Neuronal stem cell (in vitro differentiated cells): ENCODE measurements at regions not wholly inside any gene's neighbourhood (a gene's known extent, or its start where the extent isn't known, plus 50 kb on each side); places are given as distances from the start of the nearest gene placed in this dataset.

Experiments used
- DNase-seq: peaks from one replicate; pipeline ENCODE4 v3.0.0-alpha.2; 2013; ENCODE audit warnings: low spot score
- H2AFZ ChIP-seq: one replicate; pipeline ENCODE4 v1.6.1; 2013; ENCODE audit warnings: mild to moderate bottlenecking, low read length, inconsistent platforms
- H2AK5ac ChIP-seq: 2 replicates; pipeline ENCODE4 v1.6.1; 2013; ENCODE audit warnings: low read depth, mild to moderate bottlenecking, inconsistent platforms, low read length, moderate library complexity, mixed read lengths
- H2BK120ac ChIP-seq: 2 replicates; pipeline ENCODE4 v1.6.1; 2013; ENCODE audit warnings: low read depth, mild to moderate bottlenecking, inconsistent platforms, low read length, moderate library complexity, mixed read lengths
- H2BK12ac ChIP-seq: one replicate; pipeline ENCODE4 v1.6.1; 2013; ENCODE audit warnings: low read length, inconsistent platforms
- H2BK15ac ChIP-seq: 2 replicates; pipeline ENCODE4 v1.6.1; 2013; ENCODE audit warnings: mild to moderate bottlenecking, low read length, inconsistent platforms, mixed read lengths
- H2BK5ac ChIP-seq: one replicate; pipeline ENCODE4 v1.6.1; 2013; ENCODE audit warnings: inconsistent platforms, mild to moderate bottlenecking, low read length, moderate library complexity
- H3K14ac ChIP-seq: one replicate; pipeline ENCODE4 v1.6.1; 2013; ENCODE audit warnings: low read length, inconsistent platforms
- H3K18ac ChIP-seq: 2 replicates; pipeline ENCODE4 v1.6.1; 2013; ENCODE audit warnings: low read length, inconsistent platforms
- H3K23ac ChIP-seq: 2 replicates; pipeline ENCODE4 v1.6.1; 2013; ENCODE audit warnings: low read depth, mild to moderate bottlenecking, mixed read lengths, low read length, inconsistent platforms; ENCODE audit not compliant: poor library complexity
- H3K27ac ChIP-seq: replicated peaks from 3 replicates; pipeline ENCODE4 v1.5.1; 2013; ENCODE audit warnings: low read length, inconsistent platforms
- H3K27me3 ChIP-seq, 3 experiments: 2 replicates each; pipeline ENCODE4 v1.6.1; 2013; ENCODE audit warnings: low read length in 3 of 3, mild to moderate bottlenecking in 2 of 3, inconsistent platforms in 1 of 3, low read depth in 1 of 3, mixed read lengths in 1 of 3, moderate library complexity in 1 of 3; ENCODE audit not compliant: control insufficient read depth in 3 of 3, insufficient read depth in 3 of 3
- H3K36me3 ChIP-seq, 2 donors: replicated peaks in 1 of 2; 2 replicates each; pipeline ENCODE4 v1.6.1; 2013; ENCODE audit warnings: low read length in 2 of 2; ENCODE audit not compliant: control insufficient read depth in 2 of 2, insufficient read depth in 2 of 2
- H3K4ac ChIP-seq: 2 replicates; pipeline ENCODE4 v1.6.1; 2013; ENCODE audit warnings: inconsistent platforms, mild to moderate bottlenecking, low read length, moderate library complexity
- H3K4me1 ChIP-seq, 2 donors: 1 replicate in 1 of 2; 2 replicates in 1 of 2; pipeline ENCODE4 v1.6.1; 2013; ENCODE audit warnings: low read length in 2 of 2, low read depth in 1 of 2; ENCODE audit not compliant: control insufficient read depth in 2 of 2, insufficient read depth in 1 of 2
- H3K4me2 ChIP-seq: one replicate; pipeline ENCODE4 v1.6.1; 2013; ENCODE audit warnings: mild to moderate bottlenecking, low read length, inconsistent platforms; ENCODE audit not compliant: insufficient read depth, poor library complexity, severe bottlenecking
- H3K4me3 ChIP-seq, 2 donors: 2 replicates each; pipeline ENCODE4 v1.5.1; 2013; ENCODE audit warnings: low read length in 2 of 2, mild to moderate bottlenecking in 2 of 2, inconsistent platforms in 1 of 2, moderate library complexity in 1 of 2
- H3K79me1 ChIP-seq: one replicate; pipeline ENCODE4 v1.6.1; 2013; ENCODE audit warnings: low read depth, mild to moderate bottlenecking, inconsistent platforms, low read length, moderate library complexity
- H3K9ac ChIP-seq: one replicate; pipeline ENCODE4 v1.6.1; 2013; ENCODE audit warnings: mild to moderate bottlenecking, low read depth, low read length, inconsistent platforms; ENCODE audit not compliant: poor library complexity
- H3K9me3 ChIP-seq, 2 donors: replicated peaks in 1 of 2; 2 replicates each; pipeline versions ENCODE3 to v1.6.1; 2013; ENCODE audit warnings: low read length in 2 of 2, mild to moderate bottlenecking in 2 of 2, inconsistent platforms in 1 of 2, low read depth in 1 of 2, mixed read lengths in 1 of 2, moderate library complexity in 1 of 2; ENCODE audit not compliant: control insufficient read depth in 2 of 2, insufficient read depth in 1 of 2
- H4K8ac ChIP-seq: one replicate; pipeline ENCODE4 v1.6.1; 2013; ENCODE audit warnings: low read depth, mild to moderate bottlenecking, inconsistent platforms, low read length, moderate library complexity
- H4K91ac ChIP-seq: one replicate; pipeline ENCODE4 v1.6.1; 2013; ENCODE audit warnings: low read length, low read depth, mild to moderate bottlenecking, inconsistent platforms; ENCODE audit not compliant: poor library complexity
- WGBS, 2 donors: extraction: QIAGEN DNeasy Blood & Tissue Kit; methylation state at CpG; one replicate each; pipeline ENCODE4 v1.1.7; 2013; ENCODE audit warnings: missing lambda C conversion rate in 2 of 2, mixed read lengths in 1 of 2; ENCODE audit not compliant: insufficient read length in 2 of 2, insufficient replicate concordance in 1 of 2; ENCODE audit errors: extremely low coverage in 2 of 2; 5-methylcytosine and 5-hydroxymethylcytosine counted together

- DNase-seq = no peak
- Histone ChIP-seq H3K9ac (no peak overlapping the region), H3K4me3 (no peak overlapping the region), H2BK12ac (no peak overlapping the region), H2BK5ac (no peak overlapping the region), H3K18ac (no peak overlapping the region), H3K79me1 (no peaks in the 10 kb centered on the region), H3K4me1 (peaks cover 0 to 2% of the 10 kb centered on the region in 2 donors), H2AK5ac (no peak overlapping the region), H2AFZ (no peak overlapping the region), H3K4me2 (no peak overlapping the region), H2BK120ac (no peak overlapping the region), H3K9me3 (no peaks in the 10 kb centered on the region), H3K4ac (no peak overlapping the region), H3K14ac (no peak overlapping the region), H3K27me3 (no peaks in the 10 kb centered on the region), H2BK15ac (no peak overlapping the region), H3K36me3 (no peaks in the 10 kb centered on the region), H3K23ac (no peak overlapping the region), H4K91ac (no peak overlapping the region), H3K27ac (no peak overlapping the region), H4K8ac (no peak overlapping the region)
- no CpG with 5 or more reads among the region's 2 CpGs for WGBS, 2 donors
Measured at GRCh38 chr2:195413944-195414343, 243.1 kb upstream of the SLC39A10 start.

- Histone ChIP-seq H2BK120ac (no peak overlapping the region), H3K9ac (no peak overlapping the region), H2AFZ (no peak overlapping the region), H3K23ac (no peak overlapping the region), H3K36me3 (no peaks in the 10 kb centered on the region), H3K4me3 (no peak overlapping the region), H3K79me1 (no peaks in the 10 kb centered on the region), H3K4ac (no peak overlapping the region), H3K27ac (no peak overlapping the region), H2BK5ac (no peak overlapping the region), H2BK15ac (no peak overlapping the region), H3K14ac (no peak overlapping the region), H4K8ac (no peak overlapping the region), H2BK12ac (no peak overlapping the region), H4K91ac (no peak overlapping the region), H3K4me1 (peaks cover 0 to 2% of the 10 kb centered on the region in 2 donors), H2AK5ac (no peak overlapping the region), H3K27me3 (no peaks in the 10 kb centered on the region), H3K9me3 (no peaks in the 10 kb centered on the region), H3K4me2 (no peak overlapping the region), H3K18ac (no peak overlapping the region)
- WGBS, 2 donors = no CpG with 5 or more reads among the region's 8 CpGs
- DNase-seq = no peak
Measured at GRCh38 chr2:195413422-195413821, 243.6 kb upstream of the SLC39A10 start.

GRCh38 chr2:195411219-195411687, 245.8 kb upstream of the SLC39A10 start:
- no peak overlapping the region for H2BK15ac ChIP-seq
- H3K9ac ChIP-seq = no peak overlapping the region
- H3K9me3 ChIP-seq = no peaks in the 10 kb centered on the region
- no CpG with 5 or more reads among the region's 12 CpGs for WGBS, 2 donors
- no peak overlapping the region for H3K4me3 ChIP-seq
- H3K79me1 ChIP-seq = no peaks in the 10 kb centered on the region
- H2AFZ ChIP-seq = no peak overlapping the region
- no peak overlapping the region for H3K4me2 ChIP-seq
- H3K4me1 ChIP-seq = peaks cover 0 to 2% of the 10 kb centered on the region in 2 donors
- no peak overlapping the region for H4K91ac ChIP-seq
- no peak overlapping the region for H2BK120ac ChIP-seq
- H3K27ac ChIP-seq = no peak overlapping the region
- H2BK12ac ChIP-seq = no peak overlapping the region
- DNase-seq = no peak
- no peak overlapping the region for H4K8ac ChIP-seq
- H3K36me3 ChIP-seq = no peaks in the 10 kb centered on the region
- H2BK5ac ChIP-seq = no peak overlapping the region
- H3K14ac ChIP-seq = no peak overlapping the region
- no peak overlapping the region for H3K4ac ChIP-seq
- H3K27me3 ChIP-seq = no peaks in the 10 kb centered on the region
- no peak overlapping the region for H3K18ac ChIP-seq
- no peak overlapping the region for H3K23ac ChIP-seq
- no peak overlapping the region for H2AK5ac ChIP-seq

GRCh38 chr2:195410074-195410671, 246.9 kb upstream of the SLC39A10 start:
- H2BK5ac ChIP-seq = no peak overlapping the region
- no peak for DNase-seq
- H3K14ac ChIP-seq = no peak overlapping the region
- H2AFZ ChIP-seq = no peak overlapping the region
- no peak overlapping the region for H3K23ac ChIP-seq
- no peak overlapping the region for H2BK120ac ChIP-seq
- no peaks in the 10 kb centered on the region for H3K79me1 ChIP-seq
- no peak overlapping the region for H3K27ac ChIP-seq
- H3K18ac ChIP-seq = no peak overlapping the region
- H3K9ac ChIP-seq = no peak overlapping the region
- H3K4me3 ChIP-seq = no peak overlapping the region
- H3K4ac ChIP-seq = no peak overlapping the region
- no peak overlapping the region for H2BK12ac ChIP-seq
- no peaks in the 10 kb centered on the region for H3K36me3 ChIP-seq
- H3K4me1 ChIP-seq = peaks cover 0 to 2% of the 10 kb centered on the region in 2 donors
- no peak overlapping the region for H2BK15ac ChIP-seq
- H2AK5ac ChIP-seq = no peak overlapping the region
- no peak overlapping the region for H3K4me2 ChIP-seq
- no peak overlapping the region for H4K8ac ChIP-seq
- H4K91ac ChIP-seq = no peak overlapping the region
- no peaks in the 10 kb centered on the region for H3K9me3 ChIP-seq
- no peaks in the 10 kb centered on the region for H3K27me3 ChIP-seq
- no CpG with 5 or more reads among the region's 2 CpGs for WGBS, 2 donors
